ENCODE measurements at regions not wholly inside any gene's neighbourhood (a gene's known extent, or its start where the extent isn't known, plus 50 kb on each side); places are given as distances from the start of the nearest gene placed in this dataset.

DNA sequence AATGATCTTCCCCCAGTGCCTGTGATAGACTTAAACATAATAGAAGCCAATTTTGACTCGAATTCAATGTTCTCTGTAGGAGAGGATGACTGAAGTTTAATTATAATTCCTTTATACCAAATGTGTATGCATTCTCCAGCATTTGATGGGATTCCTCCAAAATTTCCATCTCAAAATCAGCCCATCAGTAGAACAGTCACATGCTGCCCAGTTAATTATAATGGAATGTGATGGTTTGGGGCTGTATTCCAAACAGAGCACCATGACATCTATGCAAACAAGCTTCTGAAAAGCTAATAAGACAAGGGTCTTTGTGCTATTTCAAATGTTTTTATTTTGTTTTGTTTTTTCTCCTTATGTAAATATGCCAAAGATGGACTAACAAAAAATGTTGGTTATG is 127.7 kb upstream of the SPATA16 start:
- TF ChIP-seq, protein P1, sequence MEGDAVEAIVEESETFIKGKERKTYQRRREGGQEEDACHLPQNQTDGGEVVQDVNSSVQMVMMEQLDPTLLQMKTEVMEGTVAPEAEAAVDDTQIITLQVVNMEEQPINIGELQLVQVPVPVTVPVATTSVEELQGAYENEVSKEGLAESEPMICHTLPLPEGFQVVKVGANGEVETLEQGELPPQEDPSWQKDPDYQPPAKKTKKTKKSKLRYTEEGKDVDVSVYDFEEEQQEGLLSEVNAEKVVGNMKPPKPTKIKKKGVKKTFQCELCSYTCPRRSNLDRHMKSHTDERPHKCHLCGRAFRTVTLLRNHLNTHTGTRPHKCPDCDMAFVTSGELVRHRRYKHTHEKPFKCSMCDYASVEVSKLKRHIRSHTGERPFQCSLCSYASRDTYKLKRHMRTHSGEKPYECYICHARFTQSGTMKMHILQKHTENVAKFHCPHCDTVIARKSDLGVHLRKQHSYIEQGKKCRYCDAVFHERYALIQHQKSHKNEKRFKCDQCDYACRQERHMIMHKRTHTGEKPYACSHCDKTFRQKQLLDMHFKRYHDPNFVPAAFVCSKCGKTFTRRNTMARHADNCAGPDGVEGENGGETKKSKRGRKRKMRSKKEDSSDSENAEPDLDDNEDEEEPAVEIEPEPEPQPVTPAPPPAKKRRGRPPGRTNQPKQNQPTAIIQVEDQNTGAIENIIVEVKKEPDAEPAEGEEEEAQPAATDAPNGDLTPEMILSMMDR (IDR thresholded peaks at IDR 0.05): no peak
- no peak for TF ChIP-seq ZFX (IDR thresholded peaks at IDR 0.05; ENCODE audit: borderline replicate concordance)

Measured in 22Rv1 (cell line).